Fibroblast of mammary gland (primary cell): ENCODE measurements at regions not wholly inside any gene's neighbourhood (a gene's known extent, or its start where the extent isn't known, plus 50 kb on each side); places are given as distances from the start of the nearest gene placed in this dataset.

Source experiments
- DNase-seq: peaks from one replicate; pipeline ENCODE4 v3.0.0-alpha.2; 2010; ENCODE audit warnings: low read depth
- H3K4me3 ChIP-seq: 2 replicates; pipeline ENCODE4 v1.5.1; 2011; ENCODE audit warnings: low read depth, mild to moderate bottlenecking, low read length, moderate library complexity; ENCODE audit not compliant: control insufficient read depth
- TF ChIP-seq, protein P1 (sequence below): conservative IDR thresholded peaks from 2 replicates; pipeline ENCODE4 v1.5.1; 2011; ENCODE audit warnings: low read depth, low read length, inconsistent platforms; ENCODE audit not compliant: control insufficient read depth, insufficient read depth

DNA sequence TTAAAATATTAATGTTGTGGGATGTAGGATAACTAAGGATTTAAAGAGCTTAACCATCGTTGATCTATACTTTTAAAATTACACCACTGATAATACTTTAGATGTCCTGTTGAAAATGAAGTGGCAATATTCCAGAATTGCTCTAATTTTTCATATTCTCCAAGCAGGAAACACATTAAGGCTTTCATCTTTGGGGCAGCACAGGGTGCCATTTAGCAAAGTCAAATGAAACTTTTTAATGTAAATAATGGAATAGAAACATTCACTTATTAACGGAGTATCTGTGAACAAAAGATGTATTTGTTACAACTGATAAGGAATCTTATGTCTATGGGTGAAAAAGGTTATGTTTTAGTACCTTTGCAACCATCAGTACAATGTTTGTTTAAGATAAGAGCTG lies 50.0 kb upstream of the MIR17HG start:
- DNase-seq: no peak
- TF ChIP-seq, protein P1, sequence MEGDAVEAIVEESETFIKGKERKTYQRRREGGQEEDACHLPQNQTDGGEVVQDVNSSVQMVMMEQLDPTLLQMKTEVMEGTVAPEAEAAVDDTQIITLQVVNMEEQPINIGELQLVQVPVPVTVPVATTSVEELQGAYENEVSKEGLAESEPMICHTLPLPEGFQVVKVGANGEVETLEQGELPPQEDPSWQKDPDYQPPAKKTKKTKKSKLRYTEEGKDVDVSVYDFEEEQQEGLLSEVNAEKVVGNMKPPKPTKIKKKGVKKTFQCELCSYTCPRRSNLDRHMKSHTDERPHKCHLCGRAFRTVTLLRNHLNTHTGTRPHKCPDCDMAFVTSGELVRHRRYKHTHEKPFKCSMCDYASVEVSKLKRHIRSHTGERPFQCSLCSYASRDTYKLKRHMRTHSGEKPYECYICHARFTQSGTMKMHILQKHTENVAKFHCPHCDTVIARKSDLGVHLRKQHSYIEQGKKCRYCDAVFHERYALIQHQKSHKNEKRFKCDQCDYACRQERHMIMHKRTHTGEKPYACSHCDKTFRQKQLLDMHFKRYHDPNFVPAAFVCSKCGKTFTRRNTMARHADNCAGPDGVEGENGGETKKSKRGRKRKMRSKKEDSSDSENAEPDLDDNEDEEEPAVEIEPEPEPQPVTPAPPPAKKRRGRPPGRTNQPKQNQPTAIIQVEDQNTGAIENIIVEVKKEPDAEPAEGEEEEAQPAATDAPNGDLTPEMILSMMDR: no peak
- H3K4me3 ChIP-seq: no peak overlapping the region
